GM23338 (cell line): ENCODE measurements at regions not wholly inside any gene's neighbourhood (a gene's known extent, or its start where the extent isn't known, plus 50 kb on each side); places are given as distances from the start of the nearest gene placed in this dataset.

Source experiments
- ATAC-seq: fragments of 200-7000 bp; cut with Tn5 transposase; 3 replicates; pipeline ENCODE4 v1.9.1; 2020
- DNase-seq: peaks from one replicate; pipeline ENCODE4 v3.0.0-alpha.2; 2015; ENCODE audit warnings: low spot score
- H2AFZ ChIP-seq: fragments of 200-600 bp; sonication (generic); 2 replicates; pipeline ENCODE4 v1.8.0; 2016; ENCODE audit warnings: antibody characterized with exemption, mild to moderate bottlenecking, moderate library complexity
- H3F3A ChIP-seq: fragments of 200-600 bp; sonication (generic); replicated peaks from 2 replicates; pipeline ENCODE4 v1.8.0; 2017; ENCODE audit warnings: antibody characterized with exemption, mixed run types, low read depth
- H3K27ac ChIP-seq: fragments of 200-600 bp; sonication (generic); 2 replicates; pipeline ENCODE4 v1.6.1; 2016; ENCODE audit warnings: low read depth
- H3K27me3 ChIP-seq: fragments of 200-600 bp; sonication (generic); 2 replicates; pipeline ENCODE4 v1.8.0; 2016; ENCODE audit warnings: mild to moderate bottlenecking, mixed run types, moderate library complexity; ENCODE audit not compliant: insufficient read depth
- H3K36me3 ChIP-seq: fragments of 200-600 bp; sonication (generic); 2 replicates; pipeline ENCODE4 v1.8.0; 2016; ENCODE audit warnings: mild to moderate bottlenecking; ENCODE audit not compliant: insufficient read depth
- H3K4me1 ChIP-seq: fragments of 200-600 bp; sonication (generic); 2 replicates; pipeline ENCODE4 v1.8.0; 2016; ENCODE audit warnings: mild to moderate bottlenecking, moderate library complexity; ENCODE audit not compliant: insufficient read depth
- H3K4me2 ChIP-seq: fragments of 200-600 bp; sonication (generic); 2 replicates; pipeline ENCODE4 v1.7.1; 2017; ENCODE audit warnings: mixed run types
- H3K4me3 ChIP-seq: fragments of 200-600 bp; sonication (generic); 2 replicates; pipeline ENCODE4 v1.6.1; 2016; ENCODE audit warnings: mixed run types
- H3K79me2 ChIP-seq: fragments of 200-600 bp; sonication (generic); replicated peaks from 2 replicates; pipeline ENCODE4 v1.8.0; 2017; ENCODE audit warnings: mild to moderate bottlenecking; ENCODE audit not compliant: insufficient read depth
- H3K9me2 ChIP-seq: fragments of 200-600 bp; sonication (generic); 2 replicates; pipeline ENCODE4 v1.8.0; 2017; ENCODE audit not compliant: insufficient read depth
- H4K20me1 ChIP-seq: fragments of 200-600 bp; sonication (generic); replicated peaks from 2 replicates; pipeline ENCODE4 v1.8.0; 2017; ENCODE audit warnings: mild to moderate bottlenecking; ENCODE audit not compliant: insufficient read depth
- H3K27ac Mint-ChIP-seq: 2 replicates; pipeline ENCODE4 v1.8.0; 2020; ENCODE audit warnings: inconsistent platforms, mild to moderate bottlenecking, moderate library complexity, mixed read lengths
- H3K27me3 Mint-ChIP-seq: 3 replicates; pipeline ENCODE4 v1.8.0; 2022; ENCODE audit warnings: low read depth, mild to moderate bottlenecking, moderate library complexity, mixed read lengths, inconsistent platforms; ENCODE audit not compliant: insufficient read depth, poor library complexity
- H3K36me3 Mint-ChIP-seq: 3 replicates; pipeline ENCODE4 v1.8.0; 2021; ENCODE audit warnings: low read depth, mild to moderate bottlenecking, inconsistent platforms, moderate library complexity, mixed read lengths
- H3K4me1 Mint-ChIP-seq: 3 replicates; pipeline ENCODE4 v1.8.0; 2020; ENCODE audit warnings: mild to moderate bottlenecking, inconsistent platforms, mixed read lengths
- H3K4me3 Mint-ChIP-seq: 3 replicates; pipeline ENCODE4 v1.8.0; 2021; ENCODE audit warnings: moderate library complexity, mild to moderate bottlenecking, inconsistent platforms, mixed read lengths
- H3K9me3 Mint-ChIP-seq: 3 replicates; pipeline ENCODE4 v1.8.0; 2020; ENCODE audit warnings: moderate library complexity, mild to moderate bottlenecking, inconsistent platforms, mixed read lengths
- CREB1 ChIP-seq: fragments of 250-450 bp; sonication (Bioruptor Pico); IDR thresholded peaks from 2 replicates; pipeline ENCODE4 v1.5.0; 2020; ENCODE audit warnings: low read depth, mild to moderate bottlenecking, moderate library complexity
- CTCF ChIP-seq, 2 experiments: fragments of 200-600 bp in 1 of 2; sonication (generic) in 1 of 2; conservative IDR thresholded peaks; 2 replicates each; pipeline versions ENCODE4 v1.5.1 to v1.6.1; 2016 to 2017; ENCODE audit warnings: antibody characterized with exemption in 2 of 2, low read depth in 2 of 2, mild to moderate bottlenecking in 2 of 2, moderate library complexity in 1 of 2
- ETS1 ChIP-seq: IDR thresholded peaks from 2 replicates; pipeline ENCODE4 v1.6.1; 2016; ENCODE audit warnings: antibody characterized with exemption
- EZH2 ChIP-seq: fragments of 200-600 bp; sonication (generic); IDR thresholded peaks from one replicate; pipeline ENCODE4 v1.8.0; 2017; ENCODE audit warnings: antibody characterized with exemption, mild to moderate bottlenecking, low read depth; ENCODE audit not compliant: unreplicated experiment
- JUNB ChIP-seq: IDR thresholded peaks from one replicate; pipeline ENCODE4 v1.6.1; 2016; ENCODE audit warnings: antibody characterized with exemption; ENCODE audit not compliant: unreplicated experiment
- REST ChIP-seq: IDR thresholded peaks from one replicate; pipeline ENCODE4 v1.6.1; 2018; ENCODE audit warnings: antibody characterized with exemption; ENCODE audit not compliant: unreplicated experiment
- ZNF114 ChIP-seq: fragments of 250-450 bp; sonication (Bioruptor Pico); IDR thresholded peaks from 2 replicates; pipeline ENCODE4 v1.5.0; 2020; ENCODE audit warnings: mild to moderate bottlenecking, moderate library complexity
- ZNF331 ChIP-seq: fragments of 250-450 bp; sonication (Bioruptor Pico); IDR thresholded peaks from 2 replicates; pipeline ENCODE4 v1.5.0; 2020; ENCODE audit warnings: low read depth, mild to moderate bottlenecking, moderate library complexity
- ZNF462 ChIP-seq: fragments of 250-450 bp; sonication (Bioruptor Pico); IDR thresholded peaks from 2 replicates; pipeline ENCODE4 v1.5.0; 2020; ENCODE audit warnings: mild to moderate bottlenecking, moderate library complexity

- H3F3A ChIP-seq: no peaks in the 10 kb centered on the region
- no peaks in the 10 kb centered on the region for H3K27me3 ChIP-seq
- H3K4me1 Mint-ChIP-seq: no peaks in the 10 kb centered on the region
- no peaks in the 10 kb centered on the region for H4K20me1 ChIP-seq
- H3K79me2 ChIP-seq: no peaks in the 10 kb centered on the region
- H3K27me3 Mint-ChIP-seq: no peaks in the 10 kb centered on the region
- no peak overlapping the region for H3K27ac ChIP-seq
- H3K9me2 ChIP-seq: 0 out of 2 replicates have a peak, but pooled peaks cover 4% of the 10 kb centered on the region
- no peak for DNase-seq
- no peak overlapping the region for H2AFZ ChIP-seq
- H3K4me2 ChIP-seq: no peak overlapping the region
- no peak for TF ChIP-seq EZH2
- TF ChIP-seq REST: no peak
- TF ChIP-seq CTCF (conservative IDR thresholded peaks at IDR 0.05; ENCODE audit: low read depth in 2 of 2): no peak
- no peak for TF ChIP-seq ETS1
- no peak for TF ChIP-seq ZNF462 (CRISPR knock-in tag)
- no peak for TF ChIP-seq JUNB
- TF ChIP-seq CREB1: no peak
- no peak for TF ChIP-seq ZNF331 (CRISPR knock-in tag)
- TF ChIP-seq ZNF114: no peak
- H3K27ac Mint-ChIP-seq: no peak overlapping the region
- H3K4me3 ChIP-seq: no peak overlapping the region
- H3K4me1 ChIP-seq: no peaks in the 10 kb centered on the region
- ATAC-seq: no peak
- no peak overlapping the region for H3K4me3 Mint-ChIP-seq
- peaks cover 9% of the 10 kb centered on the region; the same call in 1 of the 3 replicates for H3K9me3 Mint-ChIP-seq
- no peaks in the 10 kb centered on the region for H3K36me3 ChIP-seq
- H3K36me3 Mint-ChIP-seq: peaks cover 8% of the 10 kb centered on the region; the same call in 2 of the 3 replicates
These were observed 1044.4 kb upstream of the CNTNAP5 start for GRCh38 chr2:122980671-122981070.
